HG02763 (cell line): ENCODE measurements at regions not wholly inside any gene's neighbourhood (a gene's known extent, or its start where the extent isn't known, plus 50 kb on each side); places are given as distances from the start of the nearest gene placed in this dataset.
"Not testable (repeated sequence)": the region's sequence is repeated elsewhere in the genome, so short reads cannot be mapped to it uniquely, and the experiment has no call there.

Experiments
- ATAC-seq: cut with Tn5 transposase; IDR thresholded peaks from one replicate; pipeline ENCODE4 v1.9.1; 2021; ENCODE audit warnings: mild to moderate bottlenecking, moderate library complexity; ENCODE audit not compliant: unreplicated experiment

DNA sequence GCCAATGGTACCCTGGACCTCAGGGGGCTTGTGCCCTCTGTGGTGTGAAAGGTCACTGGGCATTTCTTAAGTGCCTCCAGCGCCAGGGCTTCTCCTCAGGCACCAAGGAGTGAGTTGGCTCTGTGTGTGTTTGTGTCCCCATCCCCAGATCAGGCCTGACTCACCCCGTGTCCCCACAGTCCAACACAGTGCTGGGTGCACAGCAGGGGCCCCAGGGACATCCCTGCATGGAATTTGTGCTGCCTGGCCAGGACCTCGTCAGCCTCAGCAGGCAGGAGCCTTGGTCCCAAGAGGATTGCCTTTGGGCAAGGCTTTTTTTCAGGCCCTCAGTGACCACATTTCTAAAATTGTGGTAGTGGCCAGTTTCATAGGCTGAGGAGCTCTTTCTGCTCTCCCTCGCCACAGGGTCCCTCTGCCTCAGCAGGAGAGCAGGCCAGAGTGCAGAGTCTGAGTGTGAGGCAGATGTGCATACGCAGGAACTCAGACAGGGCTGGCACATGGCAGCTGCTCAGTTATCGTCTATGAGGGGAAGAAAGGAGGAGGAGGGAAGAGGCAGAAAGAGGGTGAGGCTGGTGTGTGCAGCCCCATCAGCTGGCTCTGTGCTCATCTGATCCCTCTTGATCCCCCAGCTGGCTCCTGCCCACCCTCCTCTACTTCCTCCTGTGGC lies 215.6 kb downstream of the RPLP1 start:
- no peak for ATAC-seq

DNA sequence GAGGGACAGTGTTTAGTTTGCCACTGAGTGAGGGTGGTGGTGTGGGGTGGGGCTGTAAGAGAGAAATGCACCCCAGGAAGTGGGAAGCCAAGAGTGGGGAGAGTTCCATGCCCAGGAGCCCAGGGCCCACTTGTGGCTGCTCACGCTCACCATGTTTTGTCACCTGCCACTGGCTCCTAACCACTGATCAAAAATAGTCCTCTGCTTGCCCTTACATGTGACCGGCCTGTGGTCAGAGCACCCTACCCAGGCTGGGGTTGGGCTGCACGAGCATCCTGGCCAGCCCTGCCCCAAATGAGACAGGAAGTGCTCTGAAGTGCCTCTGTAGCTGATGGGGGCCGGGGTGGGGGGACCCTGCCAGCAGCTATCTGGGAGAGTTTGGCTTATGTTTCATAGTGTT lies 216.3 kb downstream of the RPLP1 start:
- ATAC-seq, result peak; percentile 56

DNA sequence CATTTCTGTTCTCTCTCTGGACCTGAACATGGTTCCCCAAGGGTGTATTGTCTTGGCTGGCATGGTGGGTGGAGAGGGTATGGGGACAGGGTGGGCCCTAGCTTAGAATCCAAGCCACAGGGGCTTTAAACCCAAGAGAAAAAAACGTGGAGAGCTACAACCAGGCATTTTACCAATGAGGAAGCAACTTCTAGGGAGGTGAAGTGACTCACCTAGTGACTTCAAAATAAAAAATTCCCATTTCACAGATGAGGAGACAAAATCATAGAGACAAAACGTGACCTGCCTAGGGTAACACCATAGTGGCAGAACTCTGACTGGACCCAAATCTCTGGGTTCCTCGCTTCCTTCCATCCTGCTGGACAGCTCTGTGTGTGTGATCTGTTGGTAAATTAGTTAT lies 216.8 kb downstream of the RPLP1 start:
- no peak for ATAC-seq

DNA sequence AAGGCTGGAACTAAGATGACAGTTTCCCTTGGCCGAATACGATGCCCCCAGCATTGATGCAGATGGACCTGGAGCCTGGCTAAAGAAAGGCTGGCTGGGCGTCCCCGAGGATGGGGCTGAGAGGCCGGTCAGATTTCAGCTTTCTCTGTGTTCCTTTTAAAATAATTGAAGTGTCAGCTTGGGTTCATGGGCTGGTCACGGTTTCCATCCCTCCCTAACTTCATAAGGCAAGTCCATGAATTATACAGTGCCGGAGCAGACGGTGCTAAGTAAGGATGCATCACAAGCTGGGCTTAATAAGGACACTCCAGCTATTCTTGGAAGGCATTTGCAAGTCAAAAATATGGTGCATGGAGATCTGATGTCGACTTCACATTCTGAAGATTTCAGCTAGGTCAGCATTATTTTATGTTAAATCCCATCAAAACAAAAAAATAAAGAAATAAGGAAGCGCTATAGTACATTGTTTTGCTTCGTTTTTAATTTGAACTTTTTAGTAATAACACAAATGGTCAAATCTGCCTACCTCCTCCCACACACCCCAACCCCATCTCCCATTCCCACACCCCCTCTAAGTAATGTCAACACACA lies 220.8 kb downstream of the RPLP1 start:
- ATAC-seq, result no peak

DNA sequence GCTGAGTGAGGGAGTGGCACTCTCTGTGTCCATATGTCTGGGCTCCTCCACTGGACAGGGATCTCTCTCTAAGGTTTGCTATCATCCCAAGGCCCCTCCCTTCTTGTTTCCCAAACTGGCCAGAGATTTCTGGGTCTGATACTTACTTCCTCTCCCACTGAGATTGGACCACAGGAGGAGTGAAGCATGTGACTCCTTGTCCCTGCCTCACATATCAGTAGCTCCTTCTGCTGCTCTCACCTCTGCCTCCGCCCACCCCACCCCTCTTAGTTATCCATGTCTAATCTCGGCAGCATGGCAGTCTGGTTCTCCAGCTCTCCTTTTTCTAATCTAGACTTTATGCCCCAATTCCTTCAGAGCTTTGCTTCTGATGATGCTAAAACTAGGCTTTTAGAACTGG lies 223.1 kb downstream of the RPLP1 start:
- no peak for ATAC-seq

DNA sequence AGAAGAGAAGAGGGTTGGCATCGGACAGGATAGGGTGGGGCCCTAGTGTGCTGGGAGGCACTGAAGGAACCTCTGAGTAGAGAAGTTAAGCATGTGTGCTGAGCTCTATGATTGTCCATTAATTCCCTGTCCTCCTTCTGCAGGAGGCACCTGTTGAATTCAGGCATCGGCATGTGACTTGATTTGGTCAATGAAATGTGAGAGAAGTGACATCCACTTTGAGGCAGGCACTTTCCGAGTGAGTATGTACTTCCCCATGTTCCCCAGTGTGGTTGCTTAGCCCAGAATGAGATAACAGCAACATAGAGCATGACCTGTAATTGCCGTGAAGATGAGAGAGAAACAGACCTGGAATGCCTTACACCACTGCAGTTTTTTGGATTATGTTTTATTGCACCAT lies 224.8 kb downstream of the RPLP1 start:
- no peak for ATAC-seq

DNA sequence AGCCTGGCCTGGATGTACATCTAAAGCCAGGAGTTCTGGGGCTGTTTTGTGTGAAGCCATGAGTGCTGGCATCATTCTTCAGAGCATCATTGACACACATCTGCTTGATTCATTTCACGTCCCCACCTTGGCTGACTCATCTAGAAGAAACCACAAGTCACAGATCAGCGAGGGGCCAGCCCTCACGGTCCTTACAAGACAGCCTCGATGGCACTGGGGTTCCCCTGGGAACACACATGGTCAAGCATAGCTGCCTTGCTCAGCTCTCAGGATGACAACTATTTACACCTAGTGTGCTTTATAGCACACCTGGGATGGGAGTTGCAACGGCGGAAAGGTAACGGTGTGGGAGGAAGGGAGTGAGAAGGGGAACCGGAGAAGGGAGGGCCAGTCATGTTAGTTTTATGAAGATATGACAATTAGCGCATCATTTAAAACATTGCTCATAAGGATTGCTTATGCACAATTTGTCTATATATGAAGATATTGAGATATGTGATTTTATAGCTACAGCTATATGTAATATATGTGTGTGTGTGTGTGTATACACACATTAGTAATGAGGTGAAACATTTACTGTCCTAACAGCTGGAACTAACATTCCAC lies 227.1 kb downstream of the RPLP1 start:
- peak; percentile 79 for ATAC-seq

DNA sequence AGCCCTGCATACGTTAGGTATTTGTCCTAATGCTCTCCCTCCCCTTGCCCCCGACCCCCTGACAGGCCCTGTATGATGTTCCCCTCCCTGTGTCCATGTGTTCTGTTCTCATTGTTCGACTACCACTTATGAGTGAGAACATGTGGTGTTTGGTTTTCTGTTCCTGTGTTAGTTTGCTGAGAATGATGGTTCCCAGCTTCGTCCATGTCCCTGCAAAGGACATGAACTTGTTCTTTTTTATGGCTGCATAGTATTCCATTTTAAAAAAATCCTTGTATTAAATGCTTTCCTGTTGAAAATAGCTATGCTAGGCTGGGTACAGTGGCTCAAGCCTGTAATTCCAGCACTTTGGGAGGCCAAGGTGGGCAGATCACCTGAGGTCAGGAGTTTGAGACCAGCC lies 232.2 kb downstream of the RPLP1 start:
- not testable (repeated sequence) for ATAC-seq

DNA sequence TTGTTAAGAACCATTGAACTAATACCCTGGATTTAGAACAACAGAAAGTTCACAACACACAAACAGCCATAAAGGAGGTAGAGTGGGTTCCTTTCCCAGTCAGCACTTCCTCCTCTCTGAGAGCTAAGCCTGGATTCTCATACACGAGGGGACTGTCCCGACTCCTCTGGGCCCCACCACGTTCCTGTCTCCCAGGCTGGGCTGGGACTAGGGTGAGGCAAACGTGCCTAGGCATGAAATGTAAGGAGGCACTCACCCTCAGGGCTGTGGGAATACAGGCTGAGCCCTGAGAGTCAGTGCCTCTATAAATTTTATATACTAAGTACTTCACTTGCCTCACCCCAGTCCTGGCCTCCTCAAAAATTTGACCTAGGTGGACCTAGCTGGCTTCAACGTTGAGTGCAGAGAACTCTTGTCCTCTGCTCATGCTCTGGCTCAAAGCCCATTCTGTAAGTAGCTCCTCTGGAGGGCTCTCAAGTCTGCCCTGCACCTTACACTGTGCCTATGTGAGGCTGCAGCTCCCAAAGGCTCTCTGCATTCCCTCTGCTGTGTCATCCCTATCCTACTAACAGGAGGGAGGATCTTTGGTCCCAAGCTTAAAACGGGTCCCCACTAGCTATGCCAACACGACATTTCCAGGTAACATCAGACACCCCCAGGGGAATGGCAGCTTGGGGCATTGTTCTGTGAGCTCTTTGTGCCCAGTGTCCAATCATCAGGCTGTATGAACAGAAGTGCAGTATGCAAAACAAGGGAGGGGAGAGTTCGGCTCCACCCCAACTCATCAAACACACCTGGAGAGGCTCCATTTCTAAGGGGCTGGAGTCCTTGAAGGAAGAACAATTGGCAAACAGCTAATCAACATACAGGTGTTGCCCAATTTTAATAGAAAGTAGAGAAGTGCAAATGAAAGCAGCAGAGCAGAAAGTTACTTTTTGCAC lies 233.2 kb downstream of the RPLP1 start:
- no peak for ATAC-seq

DNA sequence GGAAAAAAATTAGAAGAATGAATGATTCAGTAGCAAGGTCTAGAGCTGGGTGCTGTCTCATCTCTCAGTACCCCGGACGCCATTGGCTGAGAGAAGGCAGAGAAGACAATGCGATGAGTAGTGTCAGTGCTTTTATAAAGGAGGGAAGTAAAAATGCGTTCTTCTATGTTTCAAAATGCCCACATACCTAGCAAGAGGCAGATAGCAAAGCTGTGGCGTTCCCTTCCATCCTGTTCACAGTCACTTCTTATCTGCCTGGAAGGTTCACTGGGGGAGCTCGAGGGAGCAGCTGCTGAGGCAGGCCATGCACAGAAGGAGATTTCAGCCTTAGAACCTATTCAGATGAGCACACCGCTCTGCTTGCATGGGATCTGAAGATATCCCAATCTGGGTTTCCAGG lies 234.0 kb downstream of the RPLP1 start:
- no peak for ATAC-seq

DNA sequence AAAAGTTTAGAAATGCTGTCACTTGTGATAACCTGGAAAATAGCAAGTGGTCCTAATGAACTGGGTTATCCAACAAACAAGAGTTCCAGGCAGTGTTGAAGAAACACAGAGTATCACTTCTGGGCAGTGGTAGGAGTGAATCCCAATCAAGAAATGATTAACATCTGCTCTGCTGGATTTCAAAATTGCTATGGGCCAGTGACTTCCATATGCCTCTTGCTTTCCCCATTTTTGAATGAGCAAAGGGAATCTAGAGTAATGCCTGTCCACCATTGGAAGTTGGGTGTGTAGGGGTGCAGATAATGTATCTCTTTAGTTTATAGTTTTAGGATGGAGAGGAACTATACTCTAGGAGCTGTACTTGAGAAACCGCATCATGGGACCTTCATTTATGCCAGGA lies 236.5 kb downstream of the RPLP1 start:
- no peak for ATAC-seq

DNA sequence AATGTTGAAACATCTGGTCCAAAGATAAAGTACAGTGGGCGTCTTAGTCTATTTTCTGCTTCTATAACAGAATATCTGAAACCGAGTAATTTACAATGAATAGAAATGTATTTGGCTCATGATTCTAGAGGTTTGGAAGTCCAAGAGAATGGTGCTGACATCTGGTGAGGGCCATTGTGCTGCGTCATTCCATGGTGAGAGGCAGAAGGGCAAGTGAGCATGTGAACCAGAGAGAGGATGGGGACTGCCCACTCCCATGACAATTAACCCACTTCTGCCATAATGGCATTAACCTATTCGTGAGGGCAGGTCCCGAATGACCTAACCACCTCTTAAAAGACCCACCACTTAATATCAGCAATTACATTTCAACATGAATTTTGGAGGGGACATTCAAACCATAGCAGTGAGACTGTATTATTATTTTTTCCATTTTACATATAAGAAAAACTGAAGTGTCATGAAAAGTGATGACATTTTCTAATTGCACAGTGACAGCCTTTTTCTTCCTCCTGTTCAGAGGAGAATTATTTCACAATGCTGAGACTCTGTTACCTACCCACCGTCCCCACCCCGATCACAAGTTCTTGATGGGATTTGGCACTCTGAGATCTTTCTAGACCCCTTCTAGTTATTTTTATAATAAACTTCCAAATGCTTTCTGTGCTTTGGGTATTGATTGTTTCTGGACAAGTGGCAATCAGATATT lies 238.8 kb downstream of the RPLP1 start:
- ATAC-seq, result no peak

DNA sequence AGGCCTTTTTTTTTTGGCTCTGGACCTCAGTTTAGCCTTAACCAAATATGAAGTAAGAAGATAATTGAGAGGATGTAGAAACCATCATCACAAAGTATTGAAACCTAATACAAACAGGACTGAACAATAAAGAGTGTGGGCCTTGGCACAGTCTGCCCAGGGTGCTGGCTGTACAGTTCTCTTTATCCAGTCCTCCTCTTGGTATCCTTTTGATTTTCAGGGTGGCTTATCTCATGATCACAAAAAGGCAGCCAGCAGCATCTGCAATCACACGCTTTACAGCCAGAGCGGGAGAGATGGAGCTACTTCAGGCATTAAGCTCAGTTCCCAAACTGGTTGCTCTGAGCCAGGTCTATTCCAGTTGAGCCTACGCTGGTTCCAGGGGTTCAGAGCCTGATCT lies 239.7 kb downstream of the RPLP1 start:
- ATAC-seq, result no peak

DNA sequence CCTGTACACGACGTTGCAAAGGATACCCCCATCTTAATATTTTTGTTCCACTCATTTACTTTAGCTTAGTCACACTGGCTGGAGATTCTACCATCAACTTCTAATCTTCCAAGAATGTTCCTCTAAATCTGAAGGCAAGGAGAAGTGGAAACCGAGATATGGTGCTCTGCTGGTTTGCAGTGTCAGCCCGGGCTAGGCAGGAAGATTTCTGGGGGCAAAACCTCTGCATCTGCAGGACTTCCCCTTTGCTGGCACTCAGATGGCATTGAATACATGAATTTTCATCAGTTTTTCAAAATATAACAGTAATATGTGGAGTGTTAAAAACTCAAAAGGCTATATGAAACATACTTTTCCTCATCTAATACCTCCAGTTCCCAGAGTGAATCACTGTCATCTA lies 240.4 kb downstream of the RPLP1 start:
- ATAC-seq, result no peak

DNA sequence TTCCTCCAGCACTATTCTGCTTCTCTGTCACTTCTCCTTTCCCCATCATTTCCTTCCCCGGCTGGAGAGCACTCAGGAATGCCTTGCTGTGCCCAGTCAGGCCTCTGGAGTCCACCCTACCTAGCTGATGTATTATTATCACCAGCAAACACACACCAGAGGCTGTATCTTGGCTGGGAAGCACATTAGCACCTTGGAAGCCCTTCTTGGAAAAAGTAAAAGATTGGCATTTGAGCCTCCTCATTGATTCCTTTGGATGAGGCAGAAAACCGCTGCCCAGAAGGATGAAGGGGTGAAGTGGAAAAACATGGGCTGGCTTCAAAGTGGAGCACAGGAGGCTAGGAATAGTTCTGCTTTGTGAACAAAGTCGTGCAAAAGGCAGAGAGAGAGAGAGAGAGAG lies 244.3 kb downstream of the RPLP1 start:
- no peak for ATAC-seq

DNA sequence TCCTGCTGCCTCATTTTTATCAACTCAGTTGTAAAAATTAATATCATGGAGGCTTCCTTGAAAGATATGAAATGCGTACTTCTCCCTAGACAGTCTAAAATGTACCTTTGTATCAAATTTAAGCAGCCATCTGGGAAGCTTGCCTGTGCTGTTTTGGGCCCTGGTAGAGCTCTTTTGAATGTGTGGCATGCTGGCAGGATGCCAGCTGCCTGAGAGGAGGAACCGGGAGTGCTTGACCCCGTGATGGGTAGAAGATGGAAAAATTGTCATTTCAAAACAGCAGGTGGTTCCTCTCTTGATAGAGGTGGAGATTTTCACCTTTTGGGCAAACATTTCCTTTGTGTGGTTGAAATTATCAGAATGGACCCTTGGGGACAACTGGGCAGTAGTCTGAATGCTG lies 245.3 kb downstream of the RPLP1 start:
- ATAC-seq, result no peak

DNA sequence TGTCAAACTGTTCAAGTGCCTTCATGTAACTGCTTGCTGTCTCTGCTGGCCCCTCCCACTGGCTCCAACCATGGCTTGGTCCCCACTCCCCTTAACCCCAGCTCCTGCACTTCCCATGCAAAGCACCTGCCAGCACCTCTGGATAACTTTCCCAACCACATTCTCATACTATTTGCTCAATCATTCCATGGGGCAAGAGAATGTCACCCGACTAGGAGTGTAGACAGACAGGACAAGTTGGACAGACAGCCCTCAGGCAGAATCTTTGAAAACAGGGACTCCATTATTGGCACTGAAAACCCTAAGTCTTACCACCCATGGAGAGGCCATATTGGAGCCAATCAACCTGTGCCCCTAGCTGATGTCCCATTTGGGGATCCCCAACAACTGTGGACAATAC lies 246.5 kb downstream of the RPLP1 start:
- no peak for ATAC-seq

DNA sequence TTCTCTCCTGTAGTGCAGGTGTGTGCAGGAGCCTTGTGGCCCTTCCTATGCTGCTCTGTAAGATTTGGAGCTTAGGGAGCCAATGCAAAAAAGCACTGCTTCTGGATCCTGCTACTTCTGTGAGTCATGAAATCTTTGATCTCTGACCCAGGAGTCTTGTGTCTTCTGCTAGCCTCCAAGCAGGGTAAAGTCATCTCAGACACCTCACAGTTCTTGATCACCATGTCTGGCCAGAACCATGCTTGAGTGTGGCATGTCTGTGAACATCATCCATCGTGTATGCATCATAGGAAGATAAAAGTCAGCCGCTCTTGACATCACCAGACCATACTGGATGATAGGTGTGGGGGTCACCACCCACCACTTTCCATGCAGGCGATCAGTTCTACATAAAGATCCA lies 247.8 kb downstream of the RPLP1 start:
- ATAC-seq, result no peak

DNA sequence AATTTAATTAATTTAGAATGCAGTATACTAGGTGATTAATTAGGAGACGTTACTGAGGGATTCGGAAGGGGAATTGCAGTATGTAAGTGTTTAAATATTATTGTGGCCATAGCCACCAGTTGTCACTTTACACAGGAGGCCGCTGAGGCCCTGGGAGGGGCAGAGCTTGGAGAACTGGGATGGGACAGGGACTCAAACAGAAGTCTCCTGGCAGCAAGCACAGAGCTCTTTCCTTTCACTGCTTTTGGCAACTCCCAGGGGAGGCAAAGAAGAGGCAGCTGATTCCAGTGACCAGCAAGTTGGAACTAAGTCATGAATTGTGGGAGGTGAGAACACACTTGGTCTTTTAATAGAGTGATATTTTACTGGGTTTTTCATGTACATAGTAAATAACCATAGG lies 248.6 kb downstream of the RPLP1 start:
- ATAC-seq, result no peak

DNA sequence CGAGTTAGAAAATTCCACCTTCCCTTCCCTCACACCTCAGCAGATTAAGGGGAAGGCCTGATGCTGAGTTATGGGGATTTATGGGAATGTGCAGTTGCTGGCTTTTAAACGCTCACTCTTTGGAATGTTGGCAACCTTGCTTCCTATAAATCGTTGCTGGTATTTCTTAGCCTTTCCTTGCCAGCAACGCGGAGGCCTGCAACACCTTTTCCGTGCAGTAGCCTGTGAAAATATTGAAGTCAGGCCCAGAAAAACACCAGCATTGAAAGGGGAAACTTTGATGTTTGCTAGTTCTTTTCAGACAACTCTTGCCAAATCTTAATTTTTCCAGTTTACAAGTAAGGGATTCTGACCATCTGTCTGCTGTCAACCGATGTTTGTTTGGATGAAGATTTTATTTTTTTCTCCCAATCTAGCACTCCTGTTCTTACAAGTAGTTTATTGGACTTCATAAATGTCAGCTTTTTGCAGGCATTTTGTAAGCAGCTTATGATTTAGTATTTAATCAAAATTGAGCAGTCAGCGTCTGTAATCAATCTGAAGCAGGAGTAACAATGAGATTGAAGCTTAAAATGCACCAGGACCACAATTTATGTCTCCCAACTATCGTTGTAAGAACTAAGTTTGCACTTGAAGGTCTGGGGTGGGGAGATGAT lies 251.0 kb downstream of the RPLP1 start:
- ATAC-seq, result no peak
